Stomach smooth muscle (tissue), 2 donors: ENCODE measurements at regions not wholly inside any gene's neighbourhood (a gene's known extent, or its start where the extent isn't known, plus 50 kb on each side); places are given as distances from the start of the nearest gene placed in this dataset.

Experiments
- H3K27ac ChIP-seq: one replicate; pipeline ENCODE4 v1.7.0; 2013; ENCODE audit warnings: mild to moderate bottlenecking, low read length, inconsistent platforms
- H3K27me3 ChIP-seq, 2 donors: one replicate each; pipeline ENCODE4 v1.7.0; 2013; ENCODE audit warnings: low read length in 2 of 2; ENCODE audit not compliant: insufficient read depth in 2 of 2, control insufficient read depth in 1 of 2
- H3K36me3 ChIP-seq, 2 donors: one replicate each; pipeline ENCODE4 v1.7.0; 2013; ENCODE audit warnings: low read length in 2 of 2; ENCODE audit not compliant: control insufficient read depth in 2 of 2, insufficient read depth in 2 of 2
- H3K4me1 ChIP-seq: one replicate; pipeline ENCODE4 v1.7.0; 2013; ENCODE audit warnings: low read length; ENCODE audit not compliant: control insufficient read depth, insufficient read depth
- H3K4me3 ChIP-seq, 2 donors: one replicate each; pipeline ENCODE4 v1.7.0; 2013; ENCODE audit warnings: low read length in 2 of 2
- H3K9ac ChIP-seq, 2 donors: one replicate each; pipeline ENCODE4 v1.7.0; 2013; ENCODE audit warnings: low read length in 2 of 2, mild to moderate bottlenecking in 1 of 2
- H3K9me3 ChIP-seq, 2 donors: one replicate each; pipeline ENCODE4 v1.7.0; 2013; ENCODE audit warnings: low read length in 2 of 2; ENCODE audit not compliant: control insufficient read depth in 2 of 2
- donor health status: healthy.
- donor health status: Pancreatic carcinoma.

GRCh38 chr2:106706283-106706682 is 179.7 kb downstream of the ST6GAL2 start:
- Histone ChIP-seq H3K4me1 (no peaks in the 10 kb centered on the region), H3K4me3 (no peak overlapping the region), H3K9me3 (no peaks in the 10 kb centered on the region), H3K9ac (no peak overlapping the region), H3K36me3 (no peaks in the 10 kb centered on the region), H3K27me3 (no peaks in the 10 kb centered on the region), H3K27ac (no peak overlapping the region)

- H3K9ac ChIP-seq = no peak overlapping the region
Observed at GRCh38 chr2:106708209-106708608, 177.8 kb downstream of the ST6GAL2 start.

GRCh38 chr2:106709229-106709628 is 176.7 kb downstream of the ST6GAL2 start:
- Histone ChIP-seq H3K9me3 (peaks cover 0 to 4% of the 10 kb centered on the region in 2 donors), H3K36me3 (no peaks in the 10 kb centered on the region), H3K9ac (no peak overlapping the region), H3K27me3 (no peaks in the 10 kb centered on the region), H3K4me3 (no peak overlapping the region), H3K27ac (no peak overlapping the region), H3K4me1 (no peaks in the 10 kb centered on the region)

More at GRCh38 chr2:106708209-106708608, 177.8 kb downstream of the ST6GAL2 start:
- no peaks in the 10 kb centered on the region for H3K27me3 ChIP-seq
- peaks cover 0 to 4% of the 10 kb centered on the region in 2 donors for H3K9me3 ChIP-seq
- H3K4me3 ChIP-seq = no peak overlapping the region
- no peak overlapping the region for H3K27ac ChIP-seq
- no peaks in the 10 kb centered on the region for H3K36me3 ChIP-seq
- H3K4me1 ChIP-seq = no peaks in the 10 kb centered on the region

GRCh38 chr2:106719222-106719621 is 166.7 kb downstream of the ST6GAL2 start:
- Histone ChIP-seq H3K27ac (no peak overlapping the region), H3K9me3 (peaks cover 0 to 5% of the 10 kb centered on the region in 2 donors), H3K36me3 (no peaks in the 10 kb centered on the region), H3K27me3 (no peaks in the 10 kb centered on the region), H3K4me1 (no peaks in the 10 kb centered on the region), H3K9ac (no peak overlapping the region), H3K4me3 (no peak overlapping the region)

DNA sequence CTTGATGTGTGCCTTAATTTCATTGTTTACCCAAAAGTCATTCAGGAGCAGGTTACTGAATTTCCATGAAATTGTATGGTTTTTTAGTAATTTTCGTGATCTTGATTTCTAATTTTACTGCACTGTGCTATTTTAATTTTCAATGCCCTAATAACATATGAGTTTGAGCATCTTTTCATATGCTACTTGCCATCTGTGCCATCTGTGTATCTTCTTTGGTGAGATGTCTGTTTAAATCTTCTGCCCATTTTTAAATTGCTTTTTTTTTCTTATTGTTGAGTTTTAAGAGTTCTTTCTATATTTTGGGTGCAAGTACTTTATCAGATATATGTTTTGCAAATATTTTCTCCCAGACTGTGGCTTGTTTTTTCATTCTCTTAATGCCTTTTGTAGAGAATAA is 165.9 kb downstream of the ST6GAL2 start:
- Histone ChIP-seq H3K4me3 (no peak overlapping the region), H3K9ac (no peak overlapping the region), H3K27me3 (no peaks in the 10 kb centered on the region), H3K9me3 (peaks cover 0 to 5% of the 10 kb centered on the region in 2 donors), H3K4me1 (no peaks in the 10 kb centered on the region), H3K27ac (no peak overlapping the region), H3K36me3 (no peaks in the 10 kb centered on the region)

GRCh38 chr2:106724301-106724794 is 161.6 kb downstream of the ST6GAL2 start:
- no peaks in the 10 kb centered on the region for H3K27me3 ChIP-seq
- no peak overlapping the region for H3K27ac ChIP-seq
- H3K36me3 ChIP-seq = no peaks in the 10 kb centered on the region
- no peaks in the 10 kb centered on the region for H3K9me3 ChIP-seq
- no peak overlapping the region for H3K9ac ChIP-seq
- H3K4me3 ChIP-seq = no peak overlapping the region
- H3K4me1 ChIP-seq = no peaks in the 10 kb centered on the region

GRCh38 chr2:106734165-106734564 is 151.8 kb downstream of the ST6GAL2 start:
- Histone ChIP-seq H3K36me3 (no peaks in the 10 kb centered on the region), H3K27me3 (peaks cover 0 to 2% of the 10 kb centered on the region in 2 donors), H3K9me3 (peaks cover 4 to 5% of the 10 kb centered on the region in 2 donors), H3K27ac (no peak overlapping the region), H3K9ac (no peak overlapping the region), H3K4me1 (no peaks in the 10 kb centered on the region), H3K4me3 (no peak overlapping the region)

GRCh38 chr2:106735807-106736206 is 150.2 kb downstream of the ST6GAL2 start:
- H3K4me3 ChIP-seq = no peak overlapping the region
- H3K4me1 ChIP-seq = no peaks in the 10 kb centered on the region
- H3K9ac ChIP-seq = no peak overlapping the region
- H3K9me3 ChIP-seq = peaks cover 4 to 5% of the 10 kb centered on the region in 2 donors
- peaks cover 0 to 2% of the 10 kb centered on the region in 2 donors for H3K27me3 ChIP-seq
- H3K36me3 ChIP-seq = no peaks in the 10 kb centered on the region
- H3K27ac ChIP-seq = no peak overlapping the region

DNA sequence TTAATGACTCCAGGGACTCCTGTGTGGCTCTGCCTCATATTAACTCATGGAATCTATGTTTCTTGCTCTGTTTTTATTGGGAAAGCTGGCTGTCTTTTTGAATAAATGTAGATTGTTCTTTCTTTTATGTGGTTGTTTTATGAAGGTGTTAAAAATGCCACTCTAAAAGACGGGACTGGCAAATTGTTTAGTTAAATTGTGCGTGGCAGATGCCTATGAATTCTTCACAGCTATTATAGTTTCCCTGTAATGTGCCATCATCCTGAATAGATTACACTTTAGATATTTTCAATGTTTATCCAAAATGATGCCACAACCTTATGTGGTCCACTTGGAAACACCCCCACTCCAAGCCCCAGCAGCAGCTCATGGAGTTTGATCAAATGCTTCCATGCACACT is 149.7 kb downstream of the ST6GAL2 start:
- H3K27ac ChIP-seq = no peak overlapping the region
- no peak overlapping the region for H3K9ac ChIP-seq
- no peaks in the 10 kb centered on the region for H3K36me3 ChIP-seq
- no peak overlapping the region for H3K4me3 ChIP-seq
- H3K9me3 ChIP-seq = peaks cover 4 to 5% of the 10 kb centered on the region in 2 donors
- peaks cover 0 to 2% of the 10 kb centered on the region in 2 donors for H3K27me3 ChIP-seq
- no peaks in the 10 kb centered on the region for H3K4me1 ChIP-seq

- Histone ChIP-seq H3K9ac (no peak overlapping the region), H3K36me3 (no peaks in the 10 kb centered on the region), H3K4me1 (no peaks in the 10 kb centered on the region), H3K9me3 (peaks cover 2% of the 10 kb centered on the region in 2 donors), H3K27ac (no peak overlapping the region), H3K27me3 (no peaks in the 10 kb centered on the region), H3K4me3 (no peak overlapping the region)
Observed at GRCh38 chr2:106745468-106745867, 140.5 kb downstream of the ST6GAL2 start.

GRCh38 chr2:106749823-106750222 is 136.1 kb downstream of the ST6GAL2 start:
- Histone ChIP-seq H3K36me3 (no peaks in the 10 kb centered on the region), H3K27ac (no peak overlapping the region), H3K9me3 (no peaks in the 10 kb centered on the region), H3K4me3 (no peak overlapping the region), H3K4me1 (no peaks in the 10 kb centered on the region), H3K9ac (no peak overlapping the region), H3K27me3 (no peaks in the 10 kb centered on the region)
